ENCODE measurements at regions not wholly inside any gene's neighbourhood (a gene's known extent, or its start where the extent isn't known, plus 50 kb on each side); places are given as distances from the start of the nearest gene placed in this dataset.

DNA sequence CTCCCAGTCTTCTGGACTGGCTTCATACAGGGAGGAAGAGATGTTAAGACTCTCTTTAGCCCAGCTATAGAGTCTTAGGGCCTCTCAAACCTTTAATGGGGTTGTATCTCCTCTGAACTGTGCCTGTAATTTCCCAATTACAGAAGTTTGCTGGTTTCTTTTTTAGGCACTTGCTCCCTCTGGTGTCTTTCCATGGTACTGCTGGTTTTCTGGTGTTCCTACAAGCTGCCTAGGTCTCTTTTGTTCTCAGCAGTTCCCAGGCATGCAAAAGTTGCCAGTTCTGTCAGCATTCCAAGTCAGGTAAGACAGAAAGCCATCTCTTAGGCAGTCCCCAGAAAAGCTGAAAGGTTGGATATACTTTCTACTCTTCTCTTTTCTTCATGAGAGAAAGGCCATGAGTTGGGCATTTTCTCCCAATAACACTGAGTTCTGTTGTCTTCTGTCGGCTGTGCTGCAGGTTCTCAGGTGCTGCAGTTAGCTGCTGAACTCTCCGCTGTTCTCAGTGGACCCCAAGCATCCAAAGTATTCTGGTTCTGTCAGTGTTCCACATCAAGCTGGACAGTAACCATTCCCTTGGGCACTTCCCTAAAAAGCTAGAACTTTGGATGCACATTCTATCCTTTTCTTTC lies 54.4 kb upstream of the EHHADH start (continued):
- peak in 1 of 2 experiments; percentile 36; a peak in 1 of 4 replicates for TF ChIP-seq HMGXB4 (CRISPR knock-in tag; IDR thresholded peaks at IDR 0.05; ENCODE audit: borderline replicate concordance in 1 of 2, low read depth in 1 of 2)
- no peak for TF ChIP-seq SRY (CRISPR knock-in tag; IDR thresholded peaks at IDR 0.05)
- TF ChIP-seq, protein P1, sequence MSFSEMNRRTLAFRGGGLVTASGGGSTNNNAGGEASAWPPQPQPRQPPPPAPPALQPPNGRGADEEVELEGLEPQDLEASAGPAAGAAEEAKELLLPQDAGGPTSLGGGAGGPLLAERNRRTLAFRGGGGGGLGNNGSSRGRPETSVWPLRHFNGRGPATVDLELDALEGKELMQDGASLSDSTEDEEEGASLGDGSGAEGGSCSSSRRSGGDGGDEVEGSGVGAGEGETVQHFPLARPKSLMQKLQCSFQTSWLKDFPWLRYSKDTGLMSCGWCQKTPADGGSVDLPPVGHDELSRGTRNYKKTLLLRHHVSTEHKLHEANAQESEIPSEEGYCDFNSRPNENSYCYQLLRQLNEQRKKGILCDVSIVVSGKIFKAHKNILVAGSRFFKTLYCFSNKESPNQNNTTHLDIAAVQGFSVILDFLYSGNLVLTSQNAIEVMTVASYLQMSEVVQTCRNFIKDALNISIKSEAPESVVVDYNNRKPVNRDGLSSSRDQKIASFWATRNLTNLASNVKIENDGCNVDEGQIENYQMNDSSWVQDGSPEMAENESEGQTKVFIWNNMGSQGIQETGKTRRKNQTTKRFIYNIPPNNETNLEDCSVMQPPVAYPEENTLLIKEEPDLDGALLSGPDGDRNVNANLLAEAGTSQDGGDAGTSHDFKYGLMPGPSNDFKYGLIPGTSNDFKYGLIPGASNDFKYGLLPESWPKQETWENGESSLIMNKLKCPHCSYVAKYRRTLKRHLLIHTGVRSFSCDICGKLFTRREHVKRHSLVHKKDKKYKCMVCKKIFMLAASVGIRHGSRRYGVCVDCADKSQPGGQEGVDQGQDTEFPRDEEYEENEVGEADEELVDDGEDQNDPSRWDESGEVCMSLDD (CRISPR knock-in tag; IDR thresholded peaks at IDR 0.05; ENCODE audit: borderline replicate concordance): no peak
- no peak for TF ChIP-seq ZNF552 (CRISPR knock-in tag; IDR thresholded peaks at IDR 0.05; ENCODE audit: borderline replicate concordance)
- TF ChIP-seq ZNF781 (CRISPR knock-in tag; IDR thresholded peaks at IDR 0.05; ENCODE audit: borderline replicate concordance, not compliant biosample characterization): no peak
- peak; percentile 77 for TF ChIP-seq CTCF (CRISPR knock-in tag; IDR thresholded peaks at IDR 0.05)
- no peak for TF ChIP-seq NFRKB (IDR thresholded peaks at IDR 0.05)
- TF ChIP-seq ZNF451 (CRISPR knock-in tag; IDR thresholded peaks at IDR 0.05): no peak
- no peak for TF ChIP-seq ZIK1 (CRISPR knock-in tag; IDR thresholded peaks at IDR 0.05; ENCODE audit: borderline replicate concordance, low read depth)
- TF ChIP-seq SMC3 (IDR thresholded peaks at IDR 0.05; ENCODE audit: low read length): peak; percentile 75; the same call in 1 of the 2 replicates
- TF ChIP-seq PHF21A (CRISPR knock-in tag; IDR thresholded peaks at IDR 0.05): no peak
- no peak for TF ChIP-seq GATAD1 (CRISPR knock-in tag; IDR thresholded peaks at IDR 0.05)
- peak; percentile 48; the same call in 1 of the 2 replicates for TF ChIP-seq RAD21 (CRISPR knock-in tag; IDR thresholded peaks at IDR 0.05)

Data from HepG2 (cell line).